Uterus (tissue), 2 donors: ENCODE measurements at regions not wholly inside any gene's neighbourhood (a gene's known extent, or its start where the extent isn't known, plus 50 kb on each side); places are given as distances from the start of the nearest gene placed in this dataset.

Experiments used
- POLR2A ChIP-seq, 2 donors: fragments of 450-650 bp; IDR thresholded peaks; one replicate each; pipeline ENCODE4 v1.6.1; 2016; ENCODE audit warnings: antibody characterized with exemption in 2 of 2, mild to moderate bottlenecking in 1 of 2, moderate library complexity in 1 of 2
- TF ChIP-seq, protein P1 (sequence below), 4 experiments: fragments of 200-600 bp in 2 of 4; fragments of 450-650 bp in 2 of 4; sonication (generic) in 2 of 4; IDR thresholded peaks; one replicate each; pipeline ENCODE4 v1.5.1; 2016 to 2019; ENCODE audit warnings: antibody characterized with exemption in 4 of 4, mild to moderate bottlenecking in 2 of 4, moderate library complexity in 1 of 4

DNA sequence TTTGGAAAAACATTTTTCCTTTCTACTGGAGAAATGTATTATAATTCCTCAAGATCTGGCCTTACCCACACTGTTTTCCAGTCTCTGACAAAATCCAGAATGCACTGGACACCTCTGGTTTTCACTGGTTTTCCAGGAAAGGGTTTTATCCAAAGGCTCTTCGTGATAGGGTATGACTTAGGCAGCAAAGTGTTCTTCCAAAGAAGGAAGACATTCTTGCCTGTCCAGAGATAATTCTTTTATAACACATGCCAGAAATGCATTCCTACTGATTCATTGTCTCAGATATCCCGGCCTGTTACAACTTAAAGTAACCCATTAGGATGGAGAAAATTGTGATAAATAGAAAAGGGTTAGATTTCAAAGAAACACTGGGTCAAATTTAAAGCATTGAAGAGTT, 2343.1 kb downstream of the PCDH7 start:
- TF ChIP-seq, protein P1, sequence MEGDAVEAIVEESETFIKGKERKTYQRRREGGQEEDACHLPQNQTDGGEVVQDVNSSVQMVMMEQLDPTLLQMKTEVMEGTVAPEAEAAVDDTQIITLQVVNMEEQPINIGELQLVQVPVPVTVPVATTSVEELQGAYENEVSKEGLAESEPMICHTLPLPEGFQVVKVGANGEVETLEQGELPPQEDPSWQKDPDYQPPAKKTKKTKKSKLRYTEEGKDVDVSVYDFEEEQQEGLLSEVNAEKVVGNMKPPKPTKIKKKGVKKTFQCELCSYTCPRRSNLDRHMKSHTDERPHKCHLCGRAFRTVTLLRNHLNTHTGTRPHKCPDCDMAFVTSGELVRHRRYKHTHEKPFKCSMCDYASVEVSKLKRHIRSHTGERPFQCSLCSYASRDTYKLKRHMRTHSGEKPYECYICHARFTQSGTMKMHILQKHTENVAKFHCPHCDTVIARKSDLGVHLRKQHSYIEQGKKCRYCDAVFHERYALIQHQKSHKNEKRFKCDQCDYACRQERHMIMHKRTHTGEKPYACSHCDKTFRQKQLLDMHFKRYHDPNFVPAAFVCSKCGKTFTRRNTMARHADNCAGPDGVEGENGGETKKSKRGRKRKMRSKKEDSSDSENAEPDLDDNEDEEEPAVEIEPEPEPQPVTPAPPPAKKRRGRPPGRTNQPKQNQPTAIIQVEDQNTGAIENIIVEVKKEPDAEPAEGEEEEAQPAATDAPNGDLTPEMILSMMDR (IDR thresholded peaks at IDR 0.05) = no peak
- no peak for TF ChIP-seq POLR2A (IDR thresholded peaks at IDR 0.05)
